ENCODE measurements at regions not wholly inside any gene's neighbourhood (a gene's known extent, or its start where the extent isn't known, plus 50 kb on each side); places are given as distances from the start of the nearest gene placed in this dataset.
"Not testable (repeated sequence)": the region's sequence is repeated elsewhere in the genome, so short reads cannot be mapped to it uniquely, and the experiment has no call there.

GRCh38 chr3:178099862-178100261 is 436.4 kb upstream of the KCNMB2 start:
- DNase-seq (ENCODE audit: low read depth), result no peak
- in situ Hi-C loops (cut with HindIII; ENCODE audit: low pct_unique_long_range_greater_than_20kb, low sequenced_read_pairs), result no loop called here

GRCh38 chr3:178100908-178101307 is 435.3 kb upstream of the KCNMB2 start:
- no peak for DNase-seq (ENCODE audit: low read depth)
- in situ Hi-C loops (cut with HindIII; ENCODE audit: low pct_unique_long_range_greater_than_20kb, low sequenced_read_pairs), result no loop called here

- DNase-seq (ENCODE audit: low read depth), result no peak
- in situ Hi-C loops (cut with HindIII; ENCODE audit: low pct_unique_long_range_greater_than_20kb, low sequenced_read_pairs), result no loop called here
These were observed 433.1 kb upstream of the KCNMB2 start for GRCh38 chr3:178103140-178103539.

GRCh38 chr3:178107804-178108203 is 428.4 kb upstream of the KCNMB2 start:
- in situ Hi-C loops (cut with HindIII; ENCODE audit: low pct_unique_long_range_greater_than_20kb, low sequenced_read_pairs), result no loop called here
- no peak for DNase-seq (ENCODE audit: low read depth)

GRCh38 chr3:178109691-178110090 is 426.5 kb upstream of the KCNMB2 start:
- in situ Hi-C loops (cut with HindIII; ENCODE audit: low pct_unique_long_range_greater_than_20kb, low sequenced_read_pairs), result no loop called here
- no peak for DNase-seq (ENCODE audit: low read depth)

GRCh38 chr3:178112134-178112533 is 424.1 kb upstream of the KCNMB2 start:
- DNase-seq (ENCODE audit: low read depth), result peak; percentile 19
- in situ Hi-C loops (cut with HindIII; ENCODE audit: low pct_unique_long_range_greater_than_20kb, low sequenced_read_pairs), result no loop called here

GRCh38 chr3:178112552-178112951 is 423.7 kb upstream of the KCNMB2 start:
- DNase-seq (ENCODE audit: low read depth); in situ Hi-C loops (cut with HindIII; ENCODE audit: low pct_unique_long_range_greater_than_20kb, low sequenced_read_pairs): not testable (repeated sequence)

- in situ Hi-C loops (cut with HindIII; ENCODE audit: low pct_unique_long_range_greater_than_20kb, low sequenced_read_pairs), result no loop called here
- DNase-seq (ENCODE audit: low read depth), result no peak
These were observed 418.6 kb upstream of the KCNMB2 start for GRCh38 chr3:178117641-178118040.

- in situ Hi-C loops (cut with HindIII; ENCODE audit: low pct_unique_long_range_greater_than_20kb, low sequenced_read_pairs); DNase-seq (ENCODE audit: low read depth): not testable (repeated sequence)
These were observed 416.5 kb upstream of the KCNMB2 start for GRCh38 chr3:178119608-178120295.

GRCh38 chr3:178120367-178120766 is 415.9 kb upstream of the KCNMB2 start:
- in situ Hi-C loops (cut with HindIII; ENCODE audit: low pct_unique_long_range_greater_than_20kb, low sequenced_read_pairs), result no loop called here
- DNase-seq (ENCODE audit: low read depth), result no peak

GRCh38 chr3:178126686-178127085 is 409.6 kb upstream of the KCNMB2 start:
- DNase-seq (ENCODE audit: low read depth), result no peak
- in situ Hi-C loops (cut with HindIII; ENCODE audit: low pct_unique_long_range_greater_than_20kb, low sequenced_read_pairs), result no loop called here

- in situ Hi-C loops (cut with HindIII; ENCODE audit: low pct_unique_long_range_greater_than_20kb, low sequenced_read_pairs), result no loop called here
- no peak for DNase-seq (ENCODE audit: low read depth)
These were observed 409.0 kb upstream of the KCNMB2 start for GRCh38 chr3:178127221-178127620.

GRCh38 chr3:178129109-178129508 is 407.1 kb upstream of the KCNMB2 start:
- no peak for DNase-seq (ENCODE audit: low read depth)
- in situ Hi-C loops (cut with HindIII; ENCODE audit: low pct_unique_long_range_greater_than_20kb, low sequenced_read_pairs), result no loop called here

GRCh38 chr3:178131801-178132200 is 404.4 kb upstream of the KCNMB2 start:
- no peak for DNase-seq (ENCODE audit: low read depth)
- in situ Hi-C loops (cut with HindIII; ENCODE audit: low pct_unique_long_range_greater_than_20kb, low sequenced_read_pairs), result no loop called here

- in situ Hi-C loops (cut with HindIII; ENCODE audit: low pct_unique_long_range_greater_than_20kb, low sequenced_read_pairs), result no loop called here
- no peak for DNase-seq (ENCODE audit: low read depth)
These were observed 399.0 kb upstream of the KCNMB2 start for GRCh38 chr3:178137206-178137605.

- in situ Hi-C loops (cut with HindIII; ENCODE audit: low pct_unique_long_range_greater_than_20kb, low sequenced_read_pairs), result no loop called here
- DNase-seq (ENCODE audit: low read depth), result no peak
These were observed 398.4 kb upstream of the KCNMB2 start for GRCh38 chr3:178137831-178138230.

GRCh38 chr3:178139116-178139515 is 397.1 kb upstream of the KCNMB2 start:
- in situ Hi-C loops (cut with HindIII; ENCODE audit: low pct_unique_long_range_greater_than_20kb, low sequenced_read_pairs), result no loop called here
- no peak for DNase-seq (ENCODE audit: low read depth)

- no peak for DNase-seq (ENCODE audit: low read depth)
- in situ Hi-C loops (cut with HindIII; ENCODE audit: low pct_unique_long_range_greater_than_20kb, low sequenced_read_pairs), result no loop called here
These were observed 395.5 kb upstream of the KCNMB2 start for GRCh38 chr3:178140531-178141304.

- in situ Hi-C loops (cut with HindIII; ENCODE audit: low pct_unique_long_range_greater_than_20kb, low sequenced_read_pairs); DNase-seq (ENCODE audit: low read depth): not testable (repeated sequence)
These were observed 394.9 kb upstream of the KCNMB2 start for GRCh38 chr3:178141305-178141684.

GRCh38 chr3:178146406-178146831 is 389.8 kb upstream of the KCNMB2 start:
- DNase-seq (ENCODE audit: low read depth), result peak; percentile 11
- in situ Hi-C loops (cut with HindIII; ENCODE audit: low pct_unique_long_range_greater_than_20kb, low sequenced_read_pairs), result no loop called here

Data from Caki2 (cell line).